ENCODE measurements at regions not wholly inside any gene's neighbourhood (a gene's known extent, or its start where the extent isn't known, plus 50 kb on each side); places are given as distances from the start of the nearest gene placed in this dataset.
A peak's percentile ranks its signal among the peaks of the same experiment; 100 is the strongest.

GRCh38 chr2:16225545-16225944 is 285.2 kb downstream of the MYCN start:
- TF ChIP-seq, protein P1, sequence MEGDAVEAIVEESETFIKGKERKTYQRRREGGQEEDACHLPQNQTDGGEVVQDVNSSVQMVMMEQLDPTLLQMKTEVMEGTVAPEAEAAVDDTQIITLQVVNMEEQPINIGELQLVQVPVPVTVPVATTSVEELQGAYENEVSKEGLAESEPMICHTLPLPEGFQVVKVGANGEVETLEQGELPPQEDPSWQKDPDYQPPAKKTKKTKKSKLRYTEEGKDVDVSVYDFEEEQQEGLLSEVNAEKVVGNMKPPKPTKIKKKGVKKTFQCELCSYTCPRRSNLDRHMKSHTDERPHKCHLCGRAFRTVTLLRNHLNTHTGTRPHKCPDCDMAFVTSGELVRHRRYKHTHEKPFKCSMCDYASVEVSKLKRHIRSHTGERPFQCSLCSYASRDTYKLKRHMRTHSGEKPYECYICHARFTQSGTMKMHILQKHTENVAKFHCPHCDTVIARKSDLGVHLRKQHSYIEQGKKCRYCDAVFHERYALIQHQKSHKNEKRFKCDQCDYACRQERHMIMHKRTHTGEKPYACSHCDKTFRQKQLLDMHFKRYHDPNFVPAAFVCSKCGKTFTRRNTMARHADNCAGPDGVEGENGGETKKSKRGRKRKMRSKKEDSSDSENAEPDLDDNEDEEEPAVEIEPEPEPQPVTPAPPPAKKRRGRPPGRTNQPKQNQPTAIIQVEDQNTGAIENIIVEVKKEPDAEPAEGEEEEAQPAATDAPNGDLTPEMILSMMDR (conservative IDR thresholded peaks at IDR 0.05): no peak
- H3K4me3 Mint-ChIP-seq: no peak overlapping the region
- H3K27me3 Mint-ChIP-seq: peaks cover 6% of the 10 kb centered on the region
- H3K9me3 Mint-ChIP-seq: peaks cover 13% of the 10 kb centered on the region
- H3K36me3 Mint-ChIP-seq: no peaks in the 10 kb centered on the region
- H3K4me1 Mint-ChIP-seq (ENCODE audit: unreplicated experiment): peaks cover 14% of the 10 kb centered on the region
- DNase-seq (ENCODE audit: extremely low spot score, unreplicated experiment): no peak
- no peak overlapping the region for H3K27ac Mint-ChIP-seq

- Mint-ChIP-seq H3K27ac (no peak overlapping the region), H3K4me1 (ENCODE audit: unreplicated experiment) (peaks cover 14% of the 10 kb centered on the region), H3K9me3 (peaks cover 13% of the 10 kb centered on the region), H3K27me3 (peaks cover 6% of the 10 kb centered on the region), H3K4me3 (no peak overlapping the region), H3K36me3 (no peaks in the 10 kb centered on the region)
- DNase-seq (ENCODE audit: extremely low spot score, unreplicated experiment): no peak
- TF ChIP-seq, protein P1 (conservative IDR thresholded peaks at IDR 0.05): no peak
Measured at GRCh38 chr2:16225071-16225470, 284.7 kb downstream of the MYCN start.

- Mint-ChIP-seq H3K27me3 (peaks cover 6% of the 10 kb centered on the region), H3K4me1 (ENCODE audit: unreplicated experiment) (peaks cover 14% of the 10 kb centered on the region), H3K27ac (peak overlapping the region; percentile 17), H3K36me3 (no peaks in the 10 kb centered on the region), H3K9me3 (peaks cover 13% of the 10 kb centered on the region), H3K4me3 (no peak overlapping the region)
- no peak for DNase-seq (ENCODE audit: extremely low spot score, unreplicated experiment)
- TF ChIP-seq, protein P1 (conservative IDR thresholded peaks at IDR 0.05): no peak
Measured at GRCh38 chr2:16224298-16225045, 284.1 kb downstream of the MYCN start.

DNA sequence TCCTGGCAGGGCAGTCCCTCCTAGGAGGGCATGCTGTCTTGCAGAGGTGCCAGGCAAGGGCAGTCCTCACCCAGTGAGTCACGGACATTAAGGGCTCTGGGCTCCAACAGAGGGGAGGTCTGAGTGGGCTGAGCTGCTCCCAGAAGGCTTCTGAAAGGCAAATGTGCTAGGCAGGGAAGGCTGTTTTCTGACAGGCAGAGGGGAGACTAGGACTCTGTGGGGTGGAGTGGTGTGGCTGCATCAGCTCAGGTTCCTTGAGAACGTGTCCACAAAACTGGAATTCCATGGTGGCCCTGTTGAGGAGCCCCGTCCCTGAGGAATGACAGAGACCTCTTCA is 283.5 kb downstream of the MYCN start:
- Mint-ChIP-seq H3K4me3 (no peak overlapping the region), H3K27ac (peak overlapping the region; percentile 17), H3K9me3 (peaks cover 13% of the 10 kb centered on the region), H3K4me1 (ENCODE audit: unreplicated experiment) (peaks cover 14% of the 10 kb centered on the region), H3K36me3 (no peaks in the 10 kb centered on the region), H3K27me3 (peaks cover 6% of the 10 kb centered on the region)
- no peak for DNase-seq (ENCODE audit: extremely low spot score, unreplicated experiment)
- TF ChIP-seq, protein P1 (conservative IDR thresholded peaks at IDR 0.05): no peak

DNA sequence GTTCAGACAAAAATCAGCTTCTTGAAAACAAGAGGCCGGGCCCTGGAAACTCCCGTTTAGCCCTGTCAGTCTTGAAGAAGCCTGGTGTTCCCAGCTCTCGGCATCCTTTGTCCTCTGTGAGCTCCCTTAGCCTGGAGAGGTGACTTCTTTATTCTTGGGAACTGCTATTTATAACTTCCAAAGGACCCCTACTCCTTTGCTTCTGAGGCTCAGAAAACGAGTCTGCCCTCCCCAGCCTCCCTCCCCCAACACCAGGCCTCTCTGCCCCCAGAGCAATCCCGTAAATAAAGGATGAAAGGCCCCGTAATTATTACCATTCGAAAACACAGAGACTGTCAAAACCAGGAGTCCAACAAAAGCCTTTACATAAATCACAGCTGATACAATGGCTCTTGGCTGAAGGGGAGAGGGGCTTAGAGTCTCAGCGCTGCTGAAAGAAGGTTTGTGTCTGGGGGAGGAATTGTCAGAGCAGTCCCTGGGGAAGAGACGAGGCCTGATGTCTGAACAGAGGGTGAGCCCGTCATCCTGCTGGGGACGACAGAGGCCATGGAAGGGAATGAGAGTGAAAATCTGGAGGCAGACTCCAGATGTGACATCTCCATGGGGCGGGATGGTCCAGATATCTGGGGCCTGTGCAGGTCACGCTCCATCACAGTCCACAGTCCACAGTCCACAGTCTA is 283.0 kb downstream of the MYCN start:
- peaks cover 6% of the 10 kb centered on the region for H3K27me3 Mint-ChIP-seq
- TF ChIP-seq, protein P1 (conservative IDR thresholded peaks at IDR 0.05): no peak
- H3K36me3 Mint-ChIP-seq: no peaks in the 10 kb centered on the region
- H3K9me3 Mint-ChIP-seq: peaks cover 13% of the 10 kb centered on the region
- H3K27ac Mint-ChIP-seq: peak overlapping the region; percentile 17
- peaks cover 14% of the 10 kb centered on the region for H3K4me1 Mint-ChIP-seq (ENCODE audit: unreplicated experiment)
- peak overlapping the region; percentile 9 for H3K4me3 Mint-ChIP-seq
- no peak for DNase-seq (ENCODE audit: extremely low spot score, unreplicated experiment)

Measured in type B pancreatic cell (in vitro differentiated cells).